Nucleus accumbens (tissue), 56 donors: ENCODE measurements at regions not wholly inside any gene's neighbourhood (a gene's known extent, or its start where the extent isn't known, plus 50 kb on each side); places are given as distances from the start of the nearest gene placed in this dataset.

ENCODE experiments used
- DNase-seq, 56 donors: peaks; one replicate each; lab custom pipeline; 2025; lab: John Stamatoyannopoulos, UW

GRCh38 chr16:66290431-66290830, 76.1 kb upstream of the CDH5 start:
- no peak for DNase-seq

GRCh38 chr16:66289986-66290385, 76.5 kb upstream of the CDH5 start:
- DNase-seq, result no peak

GRCh38 chr16:66289051-66289680, 77.3 kb upstream of the CDH5 start:
- DNase-seq, result no peak

GRCh38 chr16:66287926-66288325, 78.6 kb upstream of the CDH5 start:
- DNase-seq, result no peak

- DNase-seq, result no peak
Observed at GRCh38 chr16:66287416-66287815, 79.1 kb upstream of the CDH5 start.

- no peak for DNase-seq
Observed at GRCh38 chr16:66286527-66286926, 80.0 kb upstream of the CDH5 start.

GRCh38 chr16:66278604-66279262, 87.8 kb upstream of the CDH5 start:
- DNase-seq, result no peak

GRCh38 chr16:66278111-66278531, 88.4 kb upstream of the CDH5 start:
- DNase-seq, result no peak

GRCh38 chr16:66277311-66278070, 89.0 kb upstream of the CDH5 start:
- DNase-seq, result no peak

GRCh38 chr16:66275775-66276428, 90.6 kb upstream of the CDH5 start:
- peak in 2 of 56 donors; percentile 3 to 15 for DNase-seq

GRCh38 chr16:66274335-66275110, 92.0 kb upstream of the CDH5 start:
- DNase-seq, result no peak

- peak in 1 of 56 donors; percentile 4 for DNase-seq
Observed at GRCh38 chr16:66273644-66274334, 92.7 kb upstream of the CDH5 start.

- DNase-seq, result no peak
Observed at GRCh38 chr16:66273053-66273452, 93.4 kb upstream of the CDH5 start.

- no peak for DNase-seq
Observed at GRCh38 chr16:66272461-66272860, 94.0 kb upstream of the CDH5 start.

GRCh38 chr16:66271074-66272060, 95.1 kb upstream of the CDH5 start:
- DNase-seq, result no peak

- DNase-seq, result peak in 44 of 56 donors; percentile 17 to 75 (median 45)
Observed at GRCh38 chr16:66270333-66270927, 96.1 kb upstream of the CDH5 start.

- no peak for DNase-seq
Observed at GRCh38 chr16:66269617-66270332, 96.7 kb upstream of the CDH5 start.
